Suprapubic skin (tissue), 4 donors: ENCODE measurements at regions not wholly inside any gene's neighbourhood (a gene's known extent, or its start where the extent isn't known, plus 50 kb on each side); places are given as distances from the start of the nearest gene placed in this dataset.

Source experiments
- DNase-seq, 2 donors: peaks; one replicate each; pipeline ENCODE4 v3.0.0-alpha.2; 2019; ENCODE audit warnings: low spot score in 2 of 2
- H3K27ac ChIP-seq: fragments of 200-600 bp; sonication (generic); one replicate; pipeline ENCODE4 v1.5.1; 2019
- H3K27me3 ChIP-seq: fragments of 200-600 bp; sonication (generic); one replicate; pipeline ENCODE4 v1.5.1; 2019
- H3K36me3 ChIP-seq: fragments of 200-600 bp; sonication (generic); one replicate; pipeline ENCODE4 v1.5.1; 2019
- H3K4me1 ChIP-seq: fragments of 200-600 bp; sonication (generic); one replicate; pipeline ENCODE4 v1.5.1; 2019
- H3K4me3 ChIP-seq: fragments of 200-600 bp; sonication (generic); one replicate; pipeline ENCODE4 v1.5.1; 2019; ENCODE audit warnings: mild to moderate bottlenecking
- H3K9me3 ChIP-seq: fragments of 200-600 bp; sonication (generic); one replicate; pipeline ENCODE4 v1.5.1; 2019
- CTCF ChIP-seq, 2 donors: fragments of 200-600 bp in 1 of 2; fragments of 450-650 bp in 1 of 2; sonication (generic) in 1 of 2; IDR thresholded peaks; one replicate each; pipeline ENCODE4 v1.5.1; 2016 to 2019; ENCODE audit warnings: antibody characterized with exemption in 2 of 2, mild to moderate bottlenecking in 1 of 2, moderate library complexity in 1 of 2
- EP300 ChIP-seq: sonication (generic); formaldehyde crosslinking; IDR thresholded peaks from one replicate; pipeline ENCODE4 v1.6.1; 2017; ENCODE audit warnings: antibody characterized with exemption
- POLR2A ChIP-seq, 2 donors: fragments of 450-650 bp; IDR thresholded peaks; one replicate each; pipeline ENCODE4 v1.6.1; 2017; ENCODE audit warnings: antibody characterized with exemption in 2 of 2, mild to moderate bottlenecking in 2 of 2, moderate library complexity in 2 of 2
- POLR2AphosphoS5 ChIP-seq, 3 donors: sonication (generic); formaldehyde crosslinking; IDR thresholded peaks; one replicate each; pipeline ENCODE4 v1.6.1; 2017; ENCODE audit warnings: antibody characterized with exemption in 3 of 3
- WGBS: methylation state at CpG from one replicate; pipeline ENCODE4 v1.1.5; 2018; 5-methylcytosine and 5-hydroxymethylcytosine counted together

DNA sequence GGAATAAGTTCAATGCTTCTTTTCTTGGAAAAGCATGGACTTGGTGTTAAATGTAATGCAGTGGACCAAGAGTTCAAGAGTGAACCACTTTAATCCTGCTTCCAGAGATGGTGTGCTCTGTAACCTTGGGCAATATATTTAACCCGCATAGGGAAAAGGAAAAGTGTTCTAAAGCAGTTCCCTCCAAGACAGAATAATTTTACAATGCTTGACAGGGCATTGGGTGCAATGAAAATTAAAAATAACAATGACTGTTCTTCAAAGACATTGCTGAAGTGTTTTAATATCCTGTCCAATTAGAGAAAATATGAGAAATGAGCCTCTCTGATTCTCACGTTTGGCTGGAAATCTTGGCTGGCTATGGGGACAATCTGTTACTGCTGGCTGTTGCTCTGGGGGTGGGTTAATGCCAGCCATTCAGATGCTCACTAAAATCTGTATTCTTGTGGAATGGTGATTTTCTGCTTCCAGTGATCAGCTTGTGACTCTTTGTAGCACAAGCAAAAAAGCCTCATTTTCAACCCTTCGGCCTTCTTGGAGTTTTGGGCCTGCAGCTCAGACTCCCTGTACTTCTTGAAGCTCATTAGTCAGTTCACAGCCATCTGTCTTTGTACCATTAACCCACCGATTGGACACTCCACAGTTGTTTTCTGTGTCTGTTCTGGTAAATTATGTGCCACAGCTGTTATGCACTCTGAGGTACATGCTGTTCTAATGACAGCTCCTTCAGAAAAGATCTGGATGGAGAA, 310.6 kb downstream of the LMO7 start:
- Histone ChIP-seq H3K27ac (peak overlapping the region; percentile 27), H3K9me3 (no peaks in the 10 kb centered on the region), H3K27me3 (no peaks in the 10 kb centered on the region), H3K4me1 (no peaks in the 10 kb centered on the region), H3K36me3 (no peaks in the 10 kb centered on the region), H3K4me3 (no peak overlapping the region)
- 60% methylated on average over 4 of the region's 4 CpGs for WGBS
- TF ChIP-seq CTCF (IDR thresholded peaks at IDR 0.05) (no peak), EP300 (no peak), POLR2AphosphoS5 (IDR thresholded peaks at IDR 0.05) (no peak), POLR2A (IDR thresholded peaks at IDR 0.05) (no peak)
- DNase-seq, result no peak

DNA sequence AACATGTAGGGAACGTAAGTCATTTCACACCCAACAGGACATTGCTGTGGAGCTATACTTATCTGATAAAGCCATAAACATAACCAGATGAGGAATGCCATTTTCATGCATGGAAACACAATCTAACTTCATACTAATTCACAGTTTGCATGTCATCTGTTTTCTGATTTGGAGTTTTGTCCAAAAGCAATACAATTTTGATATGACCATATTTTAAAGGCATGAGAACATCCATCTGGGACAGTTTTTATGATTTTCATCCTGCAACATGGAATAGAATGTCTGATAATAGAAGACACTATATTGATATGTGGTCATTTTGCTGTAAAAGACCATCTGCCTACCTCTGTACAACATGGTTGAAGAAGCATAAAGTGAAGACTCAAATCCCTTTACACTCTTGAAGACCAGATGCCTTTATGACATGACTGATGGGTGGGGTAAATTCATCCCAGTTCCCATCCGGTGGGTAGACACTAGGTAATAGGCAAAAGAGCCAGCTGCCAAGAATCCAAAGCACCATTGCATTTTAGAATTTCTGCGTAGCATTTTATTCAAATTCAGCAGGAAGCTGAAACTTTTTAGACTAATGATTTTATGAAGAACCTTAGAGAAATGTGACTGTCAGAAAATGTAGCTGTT, 309.8 kb downstream of the LMO7 start:
- no peaks in the 10 kb centered on the region for H3K4me1 ChIP-seq
- 71% methylated on average over 3 of the region's 3 CpGs for WGBS
- H3K9me3 ChIP-seq, result no peaks in the 10 kb centered on the region
- no peaks in the 10 kb centered on the region for H3K27me3 ChIP-seq
- no peak overlapping the region for H3K27ac ChIP-seq
- DNase-seq, result no peak
- H3K36me3 ChIP-seq, result no peaks in the 10 kb centered on the region
- TF ChIP-seq EP300 (no peak), POLR2A (IDR thresholded peaks at IDR 0.05) (no peak), CTCF (IDR thresholded peaks at IDR 0.05) (no peak), POLR2AphosphoS5 (IDR thresholded peaks at IDR 0.05) (no peak)
- no peak overlapping the region for H3K4me3 ChIP-seq

GRCh38 chr13:75938811-75939560, 302.9 kb downstream of the LMO7 start:
- WGBS, result 40% methylated on average over 2 of the region's 2 CpGs
- Histone ChIP-seq H3K27ac (no peak overlapping the region), H3K4me1 (no peaks in the 10 kb centered on the region), H3K36me3 (no peaks in the 10 kb centered on the region), H3K27me3 (no peaks in the 10 kb centered on the region), H3K4me3 (no peak overlapping the region), H3K9me3 (no peaks in the 10 kb centered on the region)
- no peak for DNase-seq
- TF ChIP-seq EP300 (no peak), POLR2A (IDR thresholded peaks at IDR 0.05) (no peak), CTCF (IDR thresholded peaks at IDR 0.05) (no peak), POLR2AphosphoS5 (IDR thresholded peaks at IDR 0.05) (no peak)

- Histone ChIP-seq H3K27me3 (no peaks in the 10 kb centered on the region), H3K4me3 (no peak overlapping the region)
- no peak for TF ChIP-seq EP300
- no peak for TF ChIP-seq CTCF (IDR thresholded peaks at IDR 0.05)
- no peak for TF ChIP-seq POLR2AphosphoS5 (IDR thresholded peaks at IDR 0.05)
- TF ChIP-seq POLR2A (IDR thresholded peaks at IDR 0.05), result no peak
These were observed 300.7 kb downstream of the LMO7 start for GRCh38 chr13:75936791-75937190.

GRCh38 chr13:75935805-75936204, 299.7 kb downstream of the LMO7 start:
- Histone ChIP-seq H3K36me3 (no peaks in the 10 kb centered on the region), H3K27me3 (no peaks in the 10 kb centered on the region), H3K9me3 (no peaks in the 10 kb centered on the region), H3K4me1 (no peaks in the 10 kb centered on the region), H3K4me3 (no peak overlapping the region), H3K27ac (no peak overlapping the region)
- no peak for DNase-seq
- 91% methylated on average over 2 of the region's 2 CpGs for WGBS
- TF ChIP-seq CTCF (IDR thresholded peaks at IDR 0.05), result no peak
- TF ChIP-seq POLR2AphosphoS5 (IDR thresholded peaks at IDR 0.05), result no peak
- no peak for TF ChIP-seq POLR2A (IDR thresholded peaks at IDR 0.05)
- no peak for TF ChIP-seq EP300

More at GRCh38 chr13:75936791-75937190, 300.7 kb downstream of the LMO7 start:
- Histone ChIP-seq H3K36me3 (no peaks in the 10 kb centered on the region), H3K4me1 (no peaks in the 10 kb centered on the region), H3K9me3 (no peaks in the 10 kb centered on the region), H3K27ac (no peak overlapping the region)
- DNase-seq, result no peak
- WGBS, result 96% methylated on average over 1 of the region's 1 CpG
